ENCODE measurements at regions not wholly inside any gene's neighbourhood (a gene's known extent, or its start where the extent isn't known, plus 50 kb on each side); places are given as distances from the start of the nearest gene placed in this dataset.
"Not testable (repeated sequence)": the region's sequence is repeated elsewhere in the genome, so short reads cannot be mapped to it uniquely, and the experiment has no call there.

- H3K4me3 Mint-ChIP-seq (ENCODE audit: unreplicated experiment), result peak overlapping the region; percentile 74
- peak; percentile 62 for DNase-seq
- H3K27me3 Mint-ChIP-seq (ENCODE audit: unreplicated experiment); H3K4me1 Mint-ChIP-seq (ENCODE audit: low read depth, unreplicated experiment); H3K36me3 Mint-ChIP-seq (ENCODE audit: unreplicated experiment); H3K9me3 Mint-ChIP-seq (ENCODE audit: unreplicated experiment); H3K27ac Mint-ChIP-seq (ENCODE audit: unreplicated experiment): not testable (repeated sequence)
- peak; percentile 31 for TF ChIP-seq CTCF (IDR thresholded peaks at IDR 0.05; ENCODE audit: partially characterized antibody, unreplicated experiment)
Measured at GRCh38 chr18:14431031-14431521, 112.3 kb downstream of the POTEC start.

GRCh38 chr18:14415806-14416205, 127.6 kb downstream of the POTEC start:
- not testable (repeated sequence) for H3K36me3 Mint-ChIP-seq (ENCODE audit: unreplicated experiment); H3K9me3 Mint-ChIP-seq (ENCODE audit: unreplicated experiment); H3K4me3 Mint-ChIP-seq (ENCODE audit: unreplicated experiment); H3K4me1 Mint-ChIP-seq (ENCODE audit: low read depth, unreplicated experiment); H3K27ac Mint-ChIP-seq (ENCODE audit: unreplicated experiment); H3K27me3 Mint-ChIP-seq (ENCODE audit: unreplicated experiment)
- peak; percentile 21 for DNase-seq

GRCh38 chr18:14415399-14415798, 128.0 kb downstream of the POTEC start:
- H3K36me3 Mint-ChIP-seq (ENCODE audit: unreplicated experiment); H3K9me3 Mint-ChIP-seq (ENCODE audit: unreplicated experiment); DNase-seq; H3K27me3 Mint-ChIP-seq (ENCODE audit: unreplicated experiment); H3K4me3 Mint-ChIP-seq (ENCODE audit: unreplicated experiment); H3K4me1 Mint-ChIP-seq (ENCODE audit: low read depth, unreplicated experiment); H3K27ac Mint-ChIP-seq (ENCODE audit: unreplicated experiment): not testable (repeated sequence)

- DNase-seq; H3K27me3 Mint-ChIP-seq (ENCODE audit: unreplicated experiment); H3K4me3 Mint-ChIP-seq (ENCODE audit: unreplicated experiment); H3K36me3 Mint-ChIP-seq (ENCODE audit: unreplicated experiment); H3K27ac Mint-ChIP-seq (ENCODE audit: unreplicated experiment); H3K4me1 Mint-ChIP-seq (ENCODE audit: low read depth, unreplicated experiment); H3K9me3 Mint-ChIP-seq (ENCODE audit: unreplicated experiment): not testable (repeated sequence)
Measured at GRCh38 chr18:14395533-14395932, 147.9 kb downstream of the POTEC start.

GRCh38 chr18:14393563-14394103, 149.8 kb downstream of the POTEC start:
- not testable (repeated sequence) for H3K9me3 Mint-ChIP-seq (ENCODE audit: unreplicated experiment); H3K36me3 Mint-ChIP-seq (ENCODE audit: unreplicated experiment); H3K27ac Mint-ChIP-seq (ENCODE audit: unreplicated experiment); H3K4me3 Mint-ChIP-seq (ENCODE audit: unreplicated experiment); DNase-seq; H3K27me3 Mint-ChIP-seq (ENCODE audit: unreplicated experiment); H3K4me1 Mint-ChIP-seq (ENCODE audit: low read depth, unreplicated experiment)

GRCh38 chr18:14392604-14393003, 150.8 kb downstream of the POTEC start:
- not testable (repeated sequence) for H3K27ac Mint-ChIP-seq (ENCODE audit: unreplicated experiment); H3K9me3 Mint-ChIP-seq (ENCODE audit: unreplicated experiment); H3K27me3 Mint-ChIP-seq (ENCODE audit: unreplicated experiment); DNase-seq; H3K36me3 Mint-ChIP-seq (ENCODE audit: unreplicated experiment); H3K4me3 Mint-ChIP-seq (ENCODE audit: unreplicated experiment); H3K4me1 Mint-ChIP-seq (ENCODE audit: low read depth, unreplicated experiment)

GRCh38 chr18:14384961-14385360, 158.4 kb downstream of the POTEC start:
- not testable (repeated sequence) for H3K9me3 Mint-ChIP-seq (ENCODE audit: unreplicated experiment); H3K36me3 Mint-ChIP-seq (ENCODE audit: unreplicated experiment); H3K27me3 Mint-ChIP-seq (ENCODE audit: unreplicated experiment); DNase-seq; H3K27ac Mint-ChIP-seq (ENCODE audit: unreplicated experiment); H3K4me3 Mint-ChIP-seq (ENCODE audit: unreplicated experiment); H3K4me1 Mint-ChIP-seq (ENCODE audit: low read depth, unreplicated experiment)

- H3K27ac Mint-ChIP-seq (ENCODE audit: unreplicated experiment); H3K36me3 Mint-ChIP-seq (ENCODE audit: unreplicated experiment); H3K4me3 Mint-ChIP-seq (ENCODE audit: unreplicated experiment); H3K4me1 Mint-ChIP-seq (ENCODE audit: low read depth, unreplicated experiment); H3K27me3 Mint-ChIP-seq (ENCODE audit: unreplicated experiment); H3K9me3 Mint-ChIP-seq (ENCODE audit: unreplicated experiment); DNase-seq: not testable (repeated sequence)
Measured at GRCh38 chr18:14382666-14383065, 160.7 kb downstream of the POTEC start.

GRCh38 chr18:14379489-14379888, 163.9 kb downstream of the POTEC start:
- not testable (repeated sequence) for H3K9me3 Mint-ChIP-seq (ENCODE audit: unreplicated experiment)

GRCh38 chr18:14378376-14378775, 165.0 kb downstream of the POTEC start:
- not testable (repeated sequence) for H3K27ac Mint-ChIP-seq (ENCODE audit: unreplicated experiment); H3K9me3 Mint-ChIP-seq (ENCODE audit: unreplicated experiment); H3K4me3 Mint-ChIP-seq (ENCODE audit: unreplicated experiment); H3K27me3 Mint-ChIP-seq (ENCODE audit: unreplicated experiment); H3K36me3 Mint-ChIP-seq (ENCODE audit: unreplicated experiment); DNase-seq; H3K4me1 Mint-ChIP-seq (ENCODE audit: low read depth, unreplicated experiment)

More at GRCh38 chr18:14379489-14379888, 163.9 kb downstream of the POTEC start:
- not testable (repeated sequence) for H3K4me3 Mint-ChIP-seq (ENCODE audit: unreplicated experiment); H3K27ac Mint-ChIP-seq (ENCODE audit: unreplicated experiment); H3K4me1 Mint-ChIP-seq (ENCODE audit: low read depth, unreplicated experiment); H3K27me3 Mint-ChIP-seq (ENCODE audit: unreplicated experiment); DNase-seq; H3K36me3 Mint-ChIP-seq (ENCODE audit: unreplicated experiment)

- not testable (repeated sequence) for H3K4me3 Mint-ChIP-seq (ENCODE audit: unreplicated experiment); H3K9me3 Mint-ChIP-seq (ENCODE audit: unreplicated experiment); H3K27me3 Mint-ChIP-seq (ENCODE audit: unreplicated experiment); H3K36me3 Mint-ChIP-seq (ENCODE audit: unreplicated experiment); H3K4me1 Mint-ChIP-seq (ENCODE audit: low read depth, unreplicated experiment); DNase-seq; H3K27ac Mint-ChIP-seq (ENCODE audit: unreplicated experiment)
Measured at GRCh38 chr18:14361346-14361745, 182.1 kb downstream of the POTEC start.
